Adrenal gland (tissue), 9 donors: ENCODE measurements at regions not wholly inside any gene's neighbourhood (a gene's known extent, or its start where the extent isn't known, plus 50 kb on each side); places are given as distances from the start of the nearest gene placed in this dataset.

Experiments used
- DNase-seq, 7 donors: peaks; one replicate each; pipeline ENCODE4 v3.0.0-alpha.2; 2019 to 2020
- H3K27ac ChIP-seq, 5 donors: fragments of 200-600 bp; sonication (generic) in 4 of 5; 1 replicate in 3 of 5; 2 replicates in 2 of 5; pipeline versions ENCODE4 v1.5.1 to v1.8.0; 2016 to 2020; ENCODE audit warnings: mild to moderate bottlenecking in 1 of 5
- H3K27me3 ChIP-seq: fragments of 200-600 bp; 2 replicates; pipeline ENCODE4 v1.8.0; 2021
- H3K36me3 ChIP-seq, 2 donors: fragments of 200-600 bp; replicated peaks in 1 of 2; 1 replicate in 1 of 2; 2 replicates in 1 of 2; pipeline versions ENCODE4 v1.5.1 to v1.8.0; 2018 to 2022
- H3K4me1 ChIP-seq, 2 donors: fragments of 200-600 bp; replicated peaks in 1 of 2; 1 replicate in 1 of 2; 2 replicates in 1 of 2; pipeline versions ENCODE4 v1.5.1 to v1.8.0; 2018 to 2021
- H3K4me3 ChIP-seq, 4 donors: fragments of 200-600 bp; sonication (generic) in 3 of 4; one replicate each; pipeline ENCODE4 v1.5.1; 2016 to 2018
- H3K9me3 ChIP-seq, 3 donors: fragments of 200-600 bp; sonication (generic) in 1 of 3; replicated peaks in 1 of 3; 1 replicate in 2 of 3; 2 replicates in 1 of 3; pipeline versions ENCODE4 v1.5.1 to v1.8.0; 2016 to 2021
- POLR2A ChIP-seq, 2 donors: fragments of 450-650 bp; IDR thresholded peaks; one replicate each; pipeline ENCODE4 v1.6.1; 2017; ENCODE audit warnings: antibody characterized with exemption in 2 of 2, mild to moderate bottlenecking in 2 of 2, moderate library complexity in 1 of 2
- WGBS, 4 donors: extraction: QIAGEN DNeasy Blood & Tissue Kit in 2 of 4; methylation state at CpG; one replicate each; pipeline versions ENCODE4 v1.1.5 to v1.1.7; 2013 to 2017; 5-methylcytosine and 5-hydroxymethylcytosine counted together
- intact Hi-C, 2 donors: fragments of 100-400 bp; cut with DNase I; formaldehyde crosslinking; loops; one replicate each; pipeline versions ENCODE4 v1.14.1 to v1.15.0; 2022 to 2023
- TF ChIP-seq, protein P1 (sequence below), 6 experiments: fragments of 450-650 bp in 4 of 6; fragments of 200-600 bp in 2 of 6; sonication (generic) in 1 of 6; IDR thresholded peaks; 1 replicate in 5 of 6; 2 replicates in 1 of 6; pipeline versions ENCODE4 v1.5.1 to v1.8.0; 2016 to 2021; ENCODE audit warnings: antibody characterized with exemption in 6 of 6, mild to moderate bottlenecking in 2 of 6, moderate library complexity in 1 of 6
- donor health status: healthy with polysubstance abuse.
- donor health status: Bipolar disorder and iron deficiency.
- donor health status: DM: yes; HTN: yes; CAD: no.
- donor health status: DM: no; HTN: no; CAD: no.
- donor health status: DM: no; HTN: no; CAD: no.

DNA sequence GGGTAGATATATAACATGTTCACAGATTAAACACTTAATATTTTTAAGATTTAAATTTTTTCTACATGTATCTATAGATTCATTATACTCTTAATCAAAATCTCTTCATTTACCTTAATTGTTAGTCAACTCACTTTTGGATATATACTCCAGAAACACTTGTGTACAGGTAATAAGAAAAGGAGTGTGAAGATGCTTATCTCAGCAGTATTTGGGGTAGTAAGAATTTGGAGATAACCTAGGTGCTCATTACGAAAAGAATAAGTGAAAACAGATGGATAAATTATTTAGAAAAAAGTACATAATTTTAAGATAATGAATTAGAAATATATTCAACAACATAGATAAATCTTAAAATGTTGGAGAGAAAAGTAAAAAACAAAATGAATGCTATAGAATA, 226.5 kb upstream of the PLSCR5 start:
- H3K9me3 ChIP-seq, result no peaks in the 10 kb centered on the region
- H3K27ac ChIP-seq, result no peak overlapping the region
- no peaks in the 10 kb centered on the region for H3K36me3 ChIP-seq
- 49 to 69% (median 57%) methylated on average over 1 of the region's 1 CpG for WGBS, 4 donors
- DNase-seq, result no peak
- intact Hi-C loops, result no loop called here
- H3K27me3 ChIP-seq, result no peaks in the 10 kb centered on the region
- H3K4me1 ChIP-seq, result no peaks in the 10 kb centered on the region
- no peak overlapping the region for H3K4me3 ChIP-seq
- TF ChIP-seq, protein P1, sequence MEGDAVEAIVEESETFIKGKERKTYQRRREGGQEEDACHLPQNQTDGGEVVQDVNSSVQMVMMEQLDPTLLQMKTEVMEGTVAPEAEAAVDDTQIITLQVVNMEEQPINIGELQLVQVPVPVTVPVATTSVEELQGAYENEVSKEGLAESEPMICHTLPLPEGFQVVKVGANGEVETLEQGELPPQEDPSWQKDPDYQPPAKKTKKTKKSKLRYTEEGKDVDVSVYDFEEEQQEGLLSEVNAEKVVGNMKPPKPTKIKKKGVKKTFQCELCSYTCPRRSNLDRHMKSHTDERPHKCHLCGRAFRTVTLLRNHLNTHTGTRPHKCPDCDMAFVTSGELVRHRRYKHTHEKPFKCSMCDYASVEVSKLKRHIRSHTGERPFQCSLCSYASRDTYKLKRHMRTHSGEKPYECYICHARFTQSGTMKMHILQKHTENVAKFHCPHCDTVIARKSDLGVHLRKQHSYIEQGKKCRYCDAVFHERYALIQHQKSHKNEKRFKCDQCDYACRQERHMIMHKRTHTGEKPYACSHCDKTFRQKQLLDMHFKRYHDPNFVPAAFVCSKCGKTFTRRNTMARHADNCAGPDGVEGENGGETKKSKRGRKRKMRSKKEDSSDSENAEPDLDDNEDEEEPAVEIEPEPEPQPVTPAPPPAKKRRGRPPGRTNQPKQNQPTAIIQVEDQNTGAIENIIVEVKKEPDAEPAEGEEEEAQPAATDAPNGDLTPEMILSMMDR (IDR thresholded peaks at IDR 0.05), result no peak
- no peak for TF ChIP-seq POLR2A (IDR thresholded peaks at IDR 0.05)

DNA sequence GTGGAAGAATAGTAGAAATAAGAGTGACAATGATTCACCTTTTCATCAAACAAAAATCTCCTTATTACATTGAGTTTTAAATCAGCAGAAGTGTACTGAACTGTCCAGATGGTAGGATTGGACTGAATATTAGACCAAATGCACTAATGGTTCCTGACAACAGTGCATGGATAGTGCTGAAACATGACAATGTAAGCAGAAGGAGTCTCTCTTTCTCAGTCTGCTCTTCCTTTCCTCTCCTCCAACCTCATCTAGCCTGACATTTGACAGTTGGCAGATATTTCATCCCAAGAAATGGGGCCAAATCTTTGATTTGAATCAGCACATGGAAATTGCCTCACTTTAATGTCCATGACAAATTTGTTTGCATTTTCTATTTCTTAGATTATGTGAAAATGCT, 225.1 kb upstream of the PLSCR5 start:
- Histone ChIP-seq H3K9me3 (no peaks in the 10 kb centered on the region), H3K36me3 (no peaks in the 10 kb centered on the region), H3K27me3 (no peaks in the 10 kb centered on the region), H3K27ac (no peak overlapping the region), H3K4me1 (no peaks in the 10 kb centered on the region), H3K4me3 (no peak overlapping the region)
- no peak for DNase-seq
- TF ChIP-seq, protein P1 (IDR thresholded peaks at IDR 0.05), result no peak
- TF ChIP-seq POLR2A (IDR thresholded peaks at IDR 0.05), result no peak
- intact Hi-C loops, result no loop called here

DNA sequence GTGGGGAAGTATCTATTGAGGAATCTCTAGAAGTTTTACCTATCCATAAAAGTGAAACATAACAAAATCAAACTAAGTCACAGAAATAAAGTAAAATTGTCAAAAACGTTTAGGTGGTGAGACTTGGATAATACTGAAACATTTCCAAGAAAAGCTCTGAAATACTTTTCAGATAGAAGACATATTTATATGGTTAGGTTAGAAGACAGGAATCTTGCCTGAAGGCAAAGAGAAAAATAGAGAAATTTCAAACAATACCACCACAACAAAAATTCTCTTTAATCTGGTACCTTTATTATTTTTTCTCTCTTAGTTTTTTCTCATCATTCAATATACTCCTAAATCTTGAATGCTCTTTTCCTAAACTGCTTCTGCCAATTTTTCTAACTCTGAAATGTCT, 222.7 kb upstream of the PLSCR5 start:
- no peak for DNase-seq
- Histone ChIP-seq H3K4me1 (no peaks in the 10 kb centered on the region), H3K36me3 (no peaks in the 10 kb centered on the region), H3K27me3 (no peaks in the 10 kb centered on the region), H3K9me3 (no peaks in the 10 kb centered on the region), H3K27ac (no peak overlapping the region), H3K4me3 (no peak overlapping the region)
- intact Hi-C loops, result no loop called here
- TF ChIP-seq, protein P1 (IDR thresholded peaks at IDR 0.05), result no peak
- TF ChIP-seq POLR2A (IDR thresholded peaks at IDR 0.05), result no peak
- 8 to 16% (median 14%) methylated on average over 1 of the region's 1 CpG for WGBS, 4 donors

DNA sequence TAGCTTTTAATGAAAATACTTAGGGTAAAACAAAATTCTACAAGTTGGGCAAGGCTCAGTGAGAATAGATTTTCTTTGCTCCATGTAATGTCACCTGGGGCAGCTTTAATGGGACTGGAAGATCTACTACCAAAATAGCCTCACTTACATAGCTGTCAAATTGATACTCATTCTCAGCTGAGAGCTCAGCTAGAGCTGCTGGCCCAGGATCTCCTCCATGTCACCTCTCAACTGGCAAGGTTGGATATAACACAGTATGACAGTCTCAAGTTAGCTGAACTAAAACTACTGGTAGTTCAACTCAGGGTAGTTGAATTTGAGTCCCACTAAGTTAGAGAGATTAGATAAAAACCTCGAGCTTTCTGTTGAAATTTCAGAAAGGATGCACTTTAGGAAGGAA, 218.5 kb upstream of the PLSCR5 start:
- no peaks in the 10 kb centered on the region for H3K27me3 ChIP-seq
- H3K4me1 ChIP-seq, result no peaks in the 10 kb centered on the region
- intact Hi-C loops, result no loop called here

More for the DNA sequence above, 218.5 kb upstream of the PLSCR5 start:
- Histone ChIP-seq H3K9me3 (no peaks in the 10 kb centered on the region), H3K4me3 (no peak overlapping the region), H3K36me3 (no peaks in the 10 kb centered on the region), H3K27ac (no peak overlapping the region)
- WGBS, 4 donors, result 33 to 58% (median 46%) methylated on average over 1 of the region's 1 CpG
- no peak for DNase-seq
- no peak for TF ChIP-seq POLR2A (IDR thresholded peaks at IDR 0.05)
- TF ChIP-seq, protein P1 (IDR thresholded peaks at IDR 0.05), result no peak
